ENCODE measurements at regions not wholly inside any gene's neighbourhood (a gene's known extent, or its start where the extent isn't known, plus 50 kb on each side); places are given as distances from the start of the nearest gene placed in this dataset.

DNA sequence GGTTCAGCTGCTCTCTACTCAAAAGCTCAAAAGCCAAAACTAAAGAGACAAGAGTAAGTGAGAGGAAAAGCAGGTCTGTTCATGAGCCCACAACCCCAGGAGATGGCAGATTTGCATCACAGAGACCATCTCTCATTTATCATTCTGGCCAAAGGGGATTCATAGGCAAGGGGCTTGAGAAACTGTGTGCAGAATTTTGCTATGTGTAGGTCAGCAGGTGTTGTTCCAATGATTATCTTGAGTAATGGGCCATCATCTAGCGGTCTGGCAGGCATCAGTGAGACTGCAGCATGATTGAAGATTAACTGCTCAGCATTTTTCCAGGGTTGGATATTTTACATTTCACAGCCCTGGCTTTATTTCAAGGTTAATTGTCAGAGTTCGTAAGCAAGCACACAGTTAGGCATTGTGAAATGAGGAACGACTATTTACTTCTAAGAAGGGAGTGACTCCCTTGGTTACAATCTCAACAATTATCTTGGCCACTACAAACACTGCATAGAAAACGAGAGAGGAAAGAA is 1204.6 kb upstream of the TMPRSS15 start:
- no peak overlapping the region for H3K4me3 ChIP-seq
- H3K36me3 ChIP-seq: no peaks in the 10 kb centered on the region
- no peak overlapping the region for H3K27ac ChIP-seq
- intact Hi-C loops (cut with DNase I; ENCODE audit: low total_unique reads): no loop called here
- TF ChIP-seq, protein P1, sequence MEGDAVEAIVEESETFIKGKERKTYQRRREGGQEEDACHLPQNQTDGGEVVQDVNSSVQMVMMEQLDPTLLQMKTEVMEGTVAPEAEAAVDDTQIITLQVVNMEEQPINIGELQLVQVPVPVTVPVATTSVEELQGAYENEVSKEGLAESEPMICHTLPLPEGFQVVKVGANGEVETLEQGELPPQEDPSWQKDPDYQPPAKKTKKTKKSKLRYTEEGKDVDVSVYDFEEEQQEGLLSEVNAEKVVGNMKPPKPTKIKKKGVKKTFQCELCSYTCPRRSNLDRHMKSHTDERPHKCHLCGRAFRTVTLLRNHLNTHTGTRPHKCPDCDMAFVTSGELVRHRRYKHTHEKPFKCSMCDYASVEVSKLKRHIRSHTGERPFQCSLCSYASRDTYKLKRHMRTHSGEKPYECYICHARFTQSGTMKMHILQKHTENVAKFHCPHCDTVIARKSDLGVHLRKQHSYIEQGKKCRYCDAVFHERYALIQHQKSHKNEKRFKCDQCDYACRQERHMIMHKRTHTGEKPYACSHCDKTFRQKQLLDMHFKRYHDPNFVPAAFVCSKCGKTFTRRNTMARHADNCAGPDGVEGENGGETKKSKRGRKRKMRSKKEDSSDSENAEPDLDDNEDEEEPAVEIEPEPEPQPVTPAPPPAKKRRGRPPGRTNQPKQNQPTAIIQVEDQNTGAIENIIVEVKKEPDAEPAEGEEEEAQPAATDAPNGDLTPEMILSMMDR (IDR thresholded peaks at IDR 0.05 in 8 of 11, conservative IDR thresholded peaks at IDR 0.05 in 3 of 11): no peak
- TF ChIP-seq POLR2A (IDR thresholded peaks at IDR 0.05) (no peak), POLR2AphosphoS5 (IDR thresholded peaks at IDR 0.05) (no peak)
- no peaks in the 10 kb centered on the region for H3K4me1 ChIP-seq
- no peaks in the 10 kb centered on the region for H3K27me3 ChIP-seq (replicated peaks in 1 of 7)
- H3K9me3 ChIP-seq: peaks cover 0 to 7% (median 0%) of the 10 kb centered on the region in 8 donors
- DNase-seq: no peak
- WGBS, 5 donors: 22 to 54% (median 38%) methylated on average over 4 of the region's 4 CpGs

DNA sequence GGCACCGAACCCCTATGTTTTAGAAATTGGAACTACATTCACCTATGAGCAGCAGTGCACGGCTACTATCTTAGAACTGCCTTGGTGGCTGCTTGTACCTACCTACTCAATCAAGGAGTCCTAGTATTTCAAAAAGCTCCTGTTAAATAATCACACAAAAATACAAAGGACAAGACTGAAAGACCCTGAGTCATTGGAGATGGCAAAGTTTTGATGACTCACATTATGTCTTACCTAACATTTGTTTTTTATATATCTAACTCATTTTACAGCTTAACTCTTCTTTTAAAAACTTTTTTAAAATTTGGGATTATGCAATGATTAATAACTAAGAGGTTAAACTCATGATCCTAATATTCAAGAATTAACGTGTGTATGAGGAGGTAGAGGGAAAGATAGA is 1206.0 kb upstream of the TMPRSS15 start:
- intact Hi-C loops (cut with DNase I; ENCODE audit: low total_unique reads): no loop called here
- WGBS, 5 donors: 69 to 81% (median 75%) methylated on average over 3 of the region's 3 CpGs
- Histone ChIP-seq H3K36me3 (no peaks in the 10 kb centered on the region), H3K4me1 (no peaks in the 10 kb centered on the region), H3K4me3 (no peak overlapping the region), H3K9me3 (peaks cover 0 to 7% (median 0%) of the 10 kb centered on the region in 8 donors), H3K27me3 (replicated peaks in 1 of 7) (no peaks in the 10 kb centered on the region), H3K27ac (no peak overlapping the region)
- no peak for DNase-seq
- no peak for TF ChIP-seq POLR2A (IDR thresholded peaks at IDR 0.05)
- no peak for TF ChIP-seq POLR2AphosphoS5 (IDR thresholded peaks at IDR 0.05)
- TF ChIP-seq, protein P1 (IDR thresholded peaks at IDR 0.05 in 8 of 11, conservative IDR thresholded peaks at IDR 0.05 in 3 of 11): no peak

DNA sequence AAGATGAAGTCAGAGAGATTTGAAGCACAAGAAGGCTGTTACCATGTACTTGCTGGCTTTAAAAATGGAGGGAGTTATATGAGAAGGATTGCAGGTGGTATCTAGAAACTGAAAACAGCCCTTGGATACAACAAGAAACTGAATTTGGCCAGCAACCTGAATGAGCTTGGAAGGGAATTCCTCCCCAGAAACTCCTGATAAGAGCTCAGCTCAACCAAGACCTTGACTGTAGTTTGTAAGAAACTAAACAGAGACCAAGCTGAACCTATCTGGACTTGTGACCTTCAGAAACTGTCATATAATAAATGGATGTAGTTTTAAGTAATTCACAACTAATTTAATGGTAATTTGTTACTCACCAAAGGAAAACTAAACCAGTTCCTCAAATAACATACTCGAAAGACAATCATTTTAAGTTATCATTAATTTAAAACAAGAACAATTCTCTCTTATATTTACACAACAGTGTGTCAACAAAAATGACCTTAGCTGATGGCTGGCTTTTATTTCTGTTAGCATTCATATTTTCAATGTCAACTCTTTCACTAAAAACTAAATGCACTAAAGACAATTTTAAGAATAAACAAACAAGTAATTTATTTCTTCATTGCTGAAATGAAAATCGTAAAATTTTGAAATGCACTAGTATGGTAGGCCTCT is 1218.4 kb upstream of the TMPRSS15 start:
- Histone ChIP-seq H3K27ac (no peak overlapping the region), H3K36me3 (no peaks in the 10 kb centered on the region), H3K27me3 (replicated peaks in 1 of 7) (no peaks in the 10 kb centered on the region), H3K4me3 (no peak overlapping the region), H3K4me1 (no peaks in the 10 kb centered on the region), H3K9me3 (peaks cover 0 to 4% (median 0%) of the 10 kb centered on the region in 8 donors)
- TF ChIP-seq POLR2AphosphoS5 (IDR thresholded peaks at IDR 0.05): no peak
- TF ChIP-seq POLR2A (IDR thresholded peaks at IDR 0.05): no peak
- TF ChIP-seq, protein P1 (IDR thresholded peaks at IDR 0.05 in 8 of 11, conservative IDR thresholded peaks at IDR 0.05 in 3 of 11): no peak
- intact Hi-C loops (cut with DNase I; ENCODE audit: low total_unique reads): no loop called here
- 65 to 83% (median 79%) methylated on average over 2 of the region's 2 CpGs for WGBS, 5 donors
- DNase-seq: no peak

DNA sequence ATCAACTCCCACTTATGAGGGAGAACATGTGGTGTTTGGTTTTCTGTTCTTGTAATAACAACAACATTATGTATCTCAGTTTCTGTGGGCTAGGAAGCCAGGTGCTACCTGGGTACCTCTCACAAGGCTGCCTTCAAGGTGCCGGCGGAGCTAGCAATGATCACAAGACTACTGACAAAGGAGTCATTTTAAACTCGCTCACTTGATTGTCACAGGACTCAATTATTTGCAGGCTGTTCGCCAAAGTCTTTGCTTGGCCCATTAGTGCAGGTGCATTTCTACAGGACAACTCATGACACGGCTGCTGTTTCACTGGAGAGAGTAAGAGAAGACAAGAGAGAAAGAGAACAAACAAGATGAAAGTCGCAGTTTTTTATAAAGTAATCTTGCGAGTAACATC is 1237.4 kb upstream of the TMPRSS15 start:
- no peaks in the 10 kb centered on the region for H3K4me1 ChIP-seq
- TF ChIP-seq POLR2A (IDR thresholded peaks at IDR 0.05) (no peak), POLR2AphosphoS5 (IDR thresholded peaks at IDR 0.05) (no peak)
- TF ChIP-seq, protein P1 (IDR thresholded peaks at IDR 0.05 in 8 of 11, conservative IDR thresholded peaks at IDR 0.05 in 3 of 11): no peak
- no peak for DNase-seq
- H3K27me3 ChIP-seq (replicated peaks in 1 of 7): no peaks in the 10 kb centered on the region
- H3K4me3 ChIP-seq: no peak overlapping the region
- WGBS, 5 donors: 86 to 95% (median 90%) methylated on average over 7 of the region's 7 CpGs
- peaks cover 0 to 4% (median 0%) of the 10 kb centered on the region in 8 donors for H3K9me3 ChIP-seq
- intact Hi-C loops (cut with DNase I; ENCODE audit: low total_unique reads): no loop called here
- H3K27ac ChIP-seq: no peak overlapping the region
- no peaks in the 10 kb centered on the region for H3K36me3 ChIP-seq
